Gastroesophageal sphincter (tissue), 3 donors: ENCODE measurements at regions not wholly inside any gene's neighbourhood (a gene's known extent, or its start where the extent isn't known, plus 50 kb on each side); places are given as distances from the start of the nearest gene placed in this dataset.

Source experiments
- POLR2A ChIP-seq, 2 donors: fragments of 450-650 bp; IDR thresholded peaks; one replicate each; pipeline ENCODE4 v1.6.1; 2017; ENCODE audit warnings: antibody characterized with exemption in 2 of 2, mild to moderate bottlenecking in 2 of 2, moderate library complexity in 1 of 2
- POLR2AphosphoS5 ChIP-seq: sonication (generic); formaldehyde crosslinking; IDR thresholded peaks from one replicate; pipeline ENCODE4 v1.6.1; 2017; ENCODE audit warnings: antibody characterized with exemption
- TF ChIP-seq, protein P1 (sequence below), 4 experiments: fragments of 200-600 bp in 2 of 4; fragments of 450-650 bp in 2 of 4; sonication (generic) in 1 of 4; IDR thresholded peaks; one replicate each; pipeline ENCODE4 v1.5.1; 2017 to 2019; ENCODE audit warnings: antibody characterized with exemption in 4 of 4, mild to moderate bottlenecking in 2 of 4, moderate library complexity in 2 of 4

- TF ChIP-seq, protein P1, sequence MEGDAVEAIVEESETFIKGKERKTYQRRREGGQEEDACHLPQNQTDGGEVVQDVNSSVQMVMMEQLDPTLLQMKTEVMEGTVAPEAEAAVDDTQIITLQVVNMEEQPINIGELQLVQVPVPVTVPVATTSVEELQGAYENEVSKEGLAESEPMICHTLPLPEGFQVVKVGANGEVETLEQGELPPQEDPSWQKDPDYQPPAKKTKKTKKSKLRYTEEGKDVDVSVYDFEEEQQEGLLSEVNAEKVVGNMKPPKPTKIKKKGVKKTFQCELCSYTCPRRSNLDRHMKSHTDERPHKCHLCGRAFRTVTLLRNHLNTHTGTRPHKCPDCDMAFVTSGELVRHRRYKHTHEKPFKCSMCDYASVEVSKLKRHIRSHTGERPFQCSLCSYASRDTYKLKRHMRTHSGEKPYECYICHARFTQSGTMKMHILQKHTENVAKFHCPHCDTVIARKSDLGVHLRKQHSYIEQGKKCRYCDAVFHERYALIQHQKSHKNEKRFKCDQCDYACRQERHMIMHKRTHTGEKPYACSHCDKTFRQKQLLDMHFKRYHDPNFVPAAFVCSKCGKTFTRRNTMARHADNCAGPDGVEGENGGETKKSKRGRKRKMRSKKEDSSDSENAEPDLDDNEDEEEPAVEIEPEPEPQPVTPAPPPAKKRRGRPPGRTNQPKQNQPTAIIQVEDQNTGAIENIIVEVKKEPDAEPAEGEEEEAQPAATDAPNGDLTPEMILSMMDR (IDR thresholded peaks at IDR 0.05): no peak
- TF ChIP-seq POLR2A (IDR thresholded peaks at IDR 0.05): no peak
- TF ChIP-seq POLR2AphosphoS5: no peak
Measured at GRCh38 chr20:22805219-22805618, 220.8 kb upstream of the FOXA2 start.
